ENCODE measurements at regions not wholly inside any gene's neighbourhood (a gene's known extent, or its start where the extent isn't known, plus 50 kb on each side); places are given as distances from the start of the nearest gene placed in this dataset.

GRCh38 chr1:241417258-241417657, 60.3 kb upstream of the RGS7 start:
- no peak overlapping the region for H3K4me3 ChIP-seq (replicated peaks; ENCODE audit: low read depth, low read length)
- no peak for DNase-seq (ENCODE audit: extremely low read depth, insufficient read length)
- no peaks in the 10 kb centered on the region for H3K36me3 ChIP-seq (ENCODE audit: control insufficient read depth, insufficient read depth, low read length)
- no peak for TF ChIP-seq CTCF (IDR thresholded peaks at IDR 0.05; ENCODE audit: insufficient read depth, low read length, poor library complexity, severe bottlenecking)
- H3K27me3 ChIP-seq (replicated peaks; ENCODE audit: control insufficient read depth, insufficient read depth, low read length), result no peaks in the 10 kb centered on the region

GRCh38 chr1:241413974-241414373, 57.0 kb upstream of the RGS7 start:
- Histone ChIP-seq H3K4me3 (replicated peaks; ENCODE audit: low read depth, low read length) (no peak overlapping the region), H3K27me3 (replicated peaks; ENCODE audit: control insufficient read depth, insufficient read depth, low read length) (no peaks in the 10 kb centered on the region), H3K36me3 (ENCODE audit: control insufficient read depth, insufficient read depth, low read length) (no peaks in the 10 kb centered on the region)
- DNase-seq (ENCODE audit: extremely low read depth, insufficient read length), result no peak
- TF ChIP-seq CTCF (IDR thresholded peaks at IDR 0.05; ENCODE audit: insufficient read depth, low read length, poor library complexity, severe bottlenecking), result no peak

GRCh38 chr1:241413386-241413785, 56.4 kb upstream of the RGS7 start:
- Histone ChIP-seq H3K36me3 (ENCODE audit: control insufficient read depth, insufficient read depth, low read length) (no peaks in the 10 kb centered on the region), H3K4me3 (replicated peaks; ENCODE audit: low read depth, low read length) (no peak overlapping the region), H3K27me3 (replicated peaks; ENCODE audit: control insufficient read depth, insufficient read depth, low read length) (no peaks in the 10 kb centered on the region)
- TF ChIP-seq CTCF (IDR thresholded peaks at IDR 0.05; ENCODE audit: insufficient read depth, low read length, poor library complexity, severe bottlenecking), result no peak
- peak; percentile 2 for DNase-seq (ENCODE audit: extremely low read depth, insufficient read length)

- DNase-seq (ENCODE audit: extremely low read depth, insufficient read length), result no peak
- Histone ChIP-seq H3K4me3 (replicated peaks; ENCODE audit: low read depth, low read length) (no peak overlapping the region), H3K27me3 (replicated peaks; ENCODE audit: control insufficient read depth, insufficient read depth, low read length) (no peaks in the 10 kb centered on the region), H3K36me3 (ENCODE audit: control insufficient read depth, insufficient read depth, low read length) (no peaks in the 10 kb centered on the region)
- no peak for TF ChIP-seq CTCF (IDR thresholded peaks at IDR 0.05; ENCODE audit: insufficient read depth, low read length, poor library complexity, severe bottlenecking)
Observed at GRCh38 chr1:241412646-241413045, 55.6 kb upstream of the RGS7 start.

GRCh38 chr1:241411776-241412338, 54.9 kb upstream of the RGS7 start:
- no peak for DNase-seq (ENCODE audit: extremely low read depth, insufficient read length)
- H3K27me3 ChIP-seq (replicated peaks; ENCODE audit: control insufficient read depth, insufficient read depth, low read length), result no peaks in the 10 kb centered on the region
- H3K4me3 ChIP-seq (replicated peaks; ENCODE audit: low read depth, low read length), result no peak overlapping the region
- no peaks in the 10 kb centered on the region for H3K36me3 ChIP-seq (ENCODE audit: control insufficient read depth, insufficient read depth, low read length)
- TF ChIP-seq CTCF (IDR thresholded peaks at IDR 0.05; ENCODE audit: insufficient read depth, low read length, poor library complexity, severe bottlenecking), result no peak

All from GM06990 (cell line).